HUES64 (cell line): ENCODE measurements at regions not wholly inside any gene's neighbourhood (a gene's known extent, or its start where the extent isn't known, plus 50 kb on each side); places are given as distances from the start of the nearest gene placed in this dataset.

Experiments used
- H3K27ac ChIP-seq: 2 replicates; pipeline ENCODE4 v1.7.0; 2013; ENCODE audit warnings: low read depth, low read length, inconsistent platforms
- H3K27me3 ChIP-seq: 2 replicates; pipeline ENCODE4 v1.6.1; 2013; ENCODE audit warnings: mild to moderate bottlenecking, low read length; ENCODE audit not compliant: insufficient read depth
- H3K36me3 ChIP-seq: 2 replicates; pipeline ENCODE4 v1.6.1; 2013; ENCODE audit warnings: mild to moderate bottlenecking, low read length; ENCODE audit not compliant: insufficient read depth
- H3K4me1 ChIP-seq: 2 replicates; pipeline ENCODE4 v1.6.1; 2013; ENCODE audit warnings: mild to moderate bottlenecking, low read length, moderate library complexity; ENCODE audit not compliant: insufficient read depth
- H3K4me3 ChIP-seq: 2 replicates; pipeline ENCODE4 v1.5.1; 2013; ENCODE audit warnings: mild to moderate bottlenecking, low read length, moderate library complexity
- H3K9ac ChIP-seq: 2 replicates; pipeline ENCODE4 v1.6.1; 2013; ENCODE audit warnings: mild to moderate bottlenecking, low read depth, low read length
- H3K9me3 ChIP-seq: 2 replicates; pipeline ENCODE4 v1.6.1; 2013; ENCODE audit warnings: low read depth, low read length; ENCODE audit not compliant: insufficient read depth
- WGBS: fragments of 150-250, 120-280 bp; methylation state at CpG from one replicate; pipeline ENCODE4 v1.1.7; 2013; ENCODE audit warnings: missing lambda C conversion rate; 5-methylcytosine and 5-hydroxymethylcytosine counted together

DNA sequence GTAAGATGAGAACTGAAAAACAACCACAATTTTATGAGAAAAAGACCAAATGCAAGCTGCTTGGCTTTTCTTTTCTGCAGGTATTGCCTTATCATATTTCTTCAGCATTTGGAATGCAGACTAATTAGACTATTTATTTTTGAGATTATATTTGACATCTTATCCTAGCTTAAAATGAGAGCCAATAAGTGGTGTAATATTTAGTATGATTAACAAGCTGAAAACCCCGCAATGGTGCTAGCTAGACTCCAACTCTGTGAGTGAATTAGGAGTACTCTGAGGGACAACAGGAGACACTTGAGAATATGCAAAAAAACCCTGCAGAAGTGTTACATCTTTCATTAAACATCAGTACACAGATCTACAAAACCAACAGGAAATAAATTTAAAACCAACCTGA is 180.3 kb upstream of the MEOX2 start:
- Histone ChIP-seq H3K9ac (no peak overlapping the region), H3K4me3 (no peak overlapping the region), H3K4me1 (0 out of 2 replicates have a peak, but pooled peaks cover 5% of the 10 kb centered on the region), H3K27ac (no peak overlapping the region), H3K36me3 (no peaks in the 10 kb centered on the region), H3K27me3 (no peaks in the 10 kb centered on the region), H3K9me3 (no peaks in the 10 kb centered on the region)
- 95% methylated on average over 1 of the region's 1 CpG for WGBS

DNA sequence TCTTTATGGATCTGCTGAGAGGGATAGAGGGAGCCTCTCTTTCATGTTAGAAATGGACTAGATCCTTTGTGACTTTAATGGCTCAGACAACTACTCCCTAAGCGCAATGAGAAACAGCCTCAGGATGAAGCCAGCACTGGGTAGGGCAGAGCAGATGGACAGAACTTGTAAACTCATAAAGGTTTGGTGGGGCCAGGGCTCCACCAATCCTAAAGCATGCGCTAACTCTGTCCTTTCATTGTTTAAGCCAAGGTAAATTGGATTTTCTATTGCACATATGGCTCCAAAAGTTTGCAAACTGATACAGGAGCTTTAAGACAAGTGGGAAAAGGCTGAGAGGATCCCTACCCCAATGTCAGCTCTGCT is 178.1 kb upstream of the MEOX2 start:
- H3K27me3 ChIP-seq, result no peaks in the 10 kb centered on the region
- H3K36me3 ChIP-seq, result no peaks in the 10 kb centered on the region
- no peak overlapping the region for H3K4me3 ChIP-seq
- H3K27ac ChIP-seq, result no peak overlapping the region
- 0 out of 2 replicates have a peak, but pooled peaks cover 5% of the 10 kb centered on the region for H3K4me1 ChIP-seq
- no peak overlapping the region for H3K9ac ChIP-seq
- 94% methylated on average over 2 of the region's 2 CpGs for WGBS
- no peaks in the 10 kb centered on the region for H3K9me3 ChIP-seq

DNA sequence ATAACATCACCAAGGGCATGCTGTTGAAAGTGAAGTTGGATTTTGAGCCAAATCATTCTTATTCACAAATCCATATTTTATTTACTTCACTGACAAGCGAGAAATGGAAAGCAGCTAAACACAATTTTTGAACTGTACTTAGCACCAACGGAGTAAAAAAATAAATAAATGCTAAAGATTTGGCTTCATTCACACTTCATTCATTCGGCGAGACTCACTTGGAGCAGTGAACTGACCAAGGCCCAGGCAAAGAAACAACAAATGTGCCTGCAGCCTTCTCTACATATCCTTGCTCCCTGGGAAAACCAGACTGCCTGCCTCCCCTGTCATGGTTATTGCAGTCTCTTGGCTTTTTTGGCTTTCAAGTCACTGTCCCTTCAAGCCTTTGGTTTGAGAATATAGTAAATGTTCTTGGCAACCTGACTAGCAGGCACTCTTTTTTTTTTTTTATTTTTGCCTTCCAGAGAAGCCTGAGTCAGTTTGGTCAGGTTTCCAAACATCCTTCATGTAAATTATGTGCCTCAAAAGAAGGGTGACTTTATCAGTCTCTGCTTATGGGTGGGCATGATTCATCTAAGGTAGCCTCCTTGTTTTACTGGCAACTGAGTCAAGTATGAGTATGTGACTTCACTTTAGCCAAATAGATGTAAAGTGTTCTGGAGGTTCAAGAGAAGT is 177.6 kb upstream of the MEOX2 start:
- H3K36me3 ChIP-seq, result no peaks in the 10 kb centered on the region
- H3K4me1 ChIP-seq, result 0 out of 2 replicates have a peak, but pooled peaks cover 5% of the 10 kb centered on the region
- 93% methylated on average over 4 of the region's 4 CpGs for WGBS
- no peaks in the 10 kb centered on the region for H3K27me3 ChIP-seq
- H3K27ac ChIP-seq, result no peak overlapping the region
- H3K4me3 ChIP-seq, result no peak overlapping the region
- H3K9me3 ChIP-seq, result no peaks in the 10 kb centered on the region
- no peak overlapping the region for H3K9ac ChIP-seq

DNA sequence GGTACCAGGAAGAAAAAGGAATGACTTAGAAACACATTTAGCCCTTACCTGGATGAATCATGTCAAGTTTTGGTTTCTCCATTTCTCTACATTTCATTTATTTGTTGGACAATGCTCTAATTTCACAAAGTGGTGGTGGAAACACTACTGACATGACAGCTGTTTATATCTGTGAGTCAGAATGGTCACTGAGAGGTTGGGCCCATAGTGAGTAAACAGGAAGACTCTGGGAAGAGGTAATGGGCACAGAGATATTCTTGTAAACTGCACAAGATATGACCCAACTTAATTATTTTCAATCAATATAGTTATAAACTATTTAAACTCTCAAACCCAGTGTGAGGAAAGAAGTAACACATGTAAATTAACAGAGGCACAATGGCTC is 176.3 kb upstream of the MEOX2 start:
- no peak overlapping the region for H3K9ac ChIP-seq
- 0 out of 2 replicates have a peak, but pooled peaks cover 5% of the 10 kb centered on the region for H3K4me1 ChIP-seq
- H3K27me3 ChIP-seq, result no peaks in the 10 kb centered on the region
- no peaks in the 10 kb centered on the region for H3K36me3 ChIP-seq
- H3K9me3 ChIP-seq, result no peaks in the 10 kb centered on the region
- H3K27ac ChIP-seq, result no peak overlapping the region
- no peak overlapping the region for H3K4me3 ChIP-seq

DNA sequence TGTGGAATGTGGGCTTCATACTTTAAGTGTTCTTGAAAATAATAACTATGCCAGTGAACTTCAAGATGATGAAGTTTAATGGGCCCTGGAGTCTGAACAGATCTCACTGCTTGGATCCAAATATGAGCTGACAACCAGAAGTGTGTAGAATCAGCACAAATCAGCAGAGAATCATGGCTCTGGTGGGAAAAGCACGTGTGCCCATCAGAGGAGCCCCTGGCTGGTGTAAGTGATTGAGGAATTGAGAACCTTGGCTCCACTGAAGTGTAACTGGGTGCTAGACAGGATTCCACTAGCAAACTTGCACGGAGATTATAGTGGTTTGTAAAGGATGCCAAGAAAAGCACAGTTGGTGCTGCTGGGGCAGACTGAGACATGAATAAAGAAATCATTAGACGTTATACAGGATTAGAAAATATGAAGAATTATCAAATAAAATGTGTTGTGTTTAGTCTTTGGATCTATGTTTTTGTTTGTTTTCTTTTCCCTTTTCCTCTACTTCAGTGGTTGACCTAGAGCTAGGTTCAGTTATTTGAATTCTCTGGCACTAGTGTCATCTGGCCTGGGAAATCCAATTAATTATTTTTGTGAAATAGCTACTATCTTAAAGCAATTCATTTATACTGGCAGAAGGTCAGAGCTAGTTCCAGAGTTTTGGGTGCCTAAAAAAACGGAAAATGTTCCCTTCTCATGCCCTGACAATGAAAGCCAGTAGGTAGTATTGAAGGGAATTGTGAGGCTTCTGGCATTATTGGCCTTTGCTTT is 175.7 kb upstream of the MEOX2 start:
- Histone ChIP-seq H3K4me3 (no peak overlapping the region), H3K27ac (no peak overlapping the region), H3K9ac (no peak overlapping the region), H3K9me3 (no peaks in the 10 kb centered on the region), H3K4me1 (0 out of 2 replicates have a peak, but pooled peaks cover under 1% of the 10 kb centered on the region), H3K27me3 (no peaks in the 10 kb centered on the region), H3K36me3 (no peaks in the 10 kb centered on the region)
- 88% methylated on average over 4 of the region's 4 CpGs for WGBS

DNA sequence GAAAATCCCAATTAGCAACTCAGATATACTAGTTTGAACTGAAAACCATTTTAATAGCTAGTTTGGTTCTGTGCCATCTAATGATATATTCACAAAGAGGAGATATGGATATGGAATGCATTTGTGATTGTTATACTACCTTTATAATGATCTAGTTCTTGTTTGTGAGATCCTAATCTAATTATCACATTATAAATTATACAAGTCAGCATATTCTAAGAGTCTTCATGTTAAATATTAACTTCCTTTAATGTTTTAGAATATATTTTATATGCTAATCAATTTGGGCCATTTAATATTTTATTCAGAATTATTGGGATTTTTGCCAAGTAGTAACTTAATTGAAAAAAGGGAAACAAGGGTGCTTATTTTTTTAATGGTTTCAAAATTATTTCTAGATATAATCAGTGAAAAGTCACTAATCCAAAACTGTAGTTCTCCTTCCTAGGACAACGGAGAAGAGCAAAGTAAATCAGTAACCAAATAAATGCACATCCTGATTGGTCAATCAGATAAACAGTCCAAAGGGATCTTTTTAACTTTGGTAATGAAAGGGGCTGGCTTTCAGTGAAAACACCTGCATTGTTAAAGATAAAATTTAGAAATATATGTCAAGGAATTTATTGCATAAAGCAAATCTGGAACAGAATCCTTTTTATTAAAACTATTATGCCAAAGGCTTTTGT is 173.9 kb upstream of the MEOX2 start:
- Histone ChIP-seq H3K4me3 (no peak overlapping the region), H3K27ac (no peak overlapping the region), H3K36me3 (no peaks in the 10 kb centered on the region), H3K9ac (no peak overlapping the region), H3K4me1 (no peaks in the 10 kb centered on the region), H3K9me3 (no peaks in the 10 kb centered on the region), H3K27me3 (no peaks in the 10 kb centered on the region)
- no CpG with 5 or more reads among the region's 1 CpG for WGBS

DNA sequence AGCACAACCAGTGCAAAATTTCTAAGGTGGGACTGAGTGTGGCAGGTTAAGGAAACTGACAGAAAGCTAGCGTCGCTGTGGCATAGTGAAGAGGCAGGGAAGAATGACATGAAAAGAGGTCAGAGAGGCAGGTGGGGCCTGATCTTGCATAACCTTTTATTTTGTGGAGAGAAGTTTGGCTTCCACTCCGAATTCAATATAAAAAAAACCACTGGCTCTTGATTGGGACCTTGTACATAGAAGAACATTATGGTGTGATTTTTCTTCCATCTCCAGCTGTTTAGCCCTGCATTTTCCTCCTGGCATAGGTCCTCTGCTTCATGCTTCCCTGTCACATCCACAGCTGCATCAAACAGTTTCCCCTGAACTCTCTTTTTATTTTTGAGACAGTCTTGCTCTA is 170.5 kb upstream of the MEOX2 start:
- no peak overlapping the region for H3K9ac ChIP-seq
- no peak overlapping the region for H3K27ac ChIP-seq
- 95% methylated on average over 2 of the region's 3 CpGs for WGBS
- no peak overlapping the region for H3K4me3 ChIP-seq
- no peaks in the 10 kb centered on the region for H3K9me3 ChIP-seq
- H3K27me3 ChIP-seq, result no peaks in the 10 kb centered on the region
- H3K36me3 ChIP-seq, result no peaks in the 10 kb centered on the region
- no peaks in the 10 kb centered on the region for H3K4me1 ChIP-seq

DNA sequence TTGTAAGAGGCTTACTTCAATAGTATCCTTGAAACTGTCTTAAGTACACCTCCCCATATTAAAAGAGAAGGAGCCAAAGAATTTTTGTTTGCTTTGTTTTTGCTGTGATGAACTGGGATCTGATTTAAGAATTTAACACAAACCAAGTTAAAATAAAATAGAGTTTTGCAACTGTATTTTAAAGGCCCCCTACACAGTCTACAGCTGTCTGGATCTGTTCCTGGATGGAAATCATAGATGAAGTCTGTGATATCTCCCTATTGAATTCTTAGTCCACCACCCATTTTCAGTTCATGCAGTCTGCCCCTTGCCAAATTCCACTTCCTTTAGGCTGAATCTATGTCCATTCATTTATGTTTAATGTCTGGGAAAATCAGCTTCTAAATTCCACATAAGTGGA is 169.8 kb upstream of the MEOX2 start:
- no peaks in the 10 kb centered on the region for H3K9me3 ChIP-seq
- no peak overlapping the region for H3K9ac ChIP-seq
- H3K36me3 ChIP-seq, result no peaks in the 10 kb centered on the region
- no peaks in the 10 kb centered on the region for H3K27me3 ChIP-seq
- no peaks in the 10 kb centered on the region for H3K4me1 ChIP-seq
- no peak overlapping the region for H3K4me3 ChIP-seq
- H3K27ac ChIP-seq, result no peak overlapping the region

DNA sequence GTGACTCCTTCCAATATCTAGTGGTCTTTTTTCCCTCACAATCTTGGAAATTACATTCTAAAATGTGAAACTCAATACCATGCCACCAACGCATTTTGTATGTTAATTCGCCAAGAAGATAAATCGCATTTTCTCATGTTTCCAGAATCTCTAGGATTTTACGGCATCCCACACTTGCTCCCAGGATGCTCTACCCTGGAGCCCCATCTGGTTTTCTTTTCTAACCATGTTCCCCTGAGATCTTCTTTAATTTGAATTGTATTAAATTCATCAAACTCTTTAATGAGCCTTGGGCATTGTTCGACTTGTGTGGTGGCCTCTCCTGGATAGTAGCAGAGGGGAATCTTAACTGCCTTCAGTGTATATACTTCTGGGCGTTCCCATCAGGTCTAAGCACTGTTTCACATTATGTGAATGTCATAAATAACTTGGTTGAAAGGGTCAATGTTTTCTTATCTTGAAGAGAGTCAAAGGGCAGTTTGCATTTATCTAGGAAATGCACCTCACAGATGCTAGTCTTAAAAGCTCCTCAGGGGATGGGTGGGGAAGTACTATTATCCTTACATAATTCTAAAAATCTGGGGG is 169.1 kb upstream of the MEOX2 start:
- H3K36me3 ChIP-seq, result no peaks in the 10 kb centered on the region
- no peak overlapping the region for H3K9ac ChIP-seq
- H3K4me3 ChIP-seq, result no peak overlapping the region
- no peaks in the 10 kb centered on the region for H3K4me1 ChIP-seq
- WGBS, result 95% methylated on average over 6 of the region's 6 CpGs
- H3K27ac ChIP-seq, result no peak overlapping the region
- H3K9me3 ChIP-seq, result no peaks in the 10 kb centered on the region
- no peaks in the 10 kb centered on the region for H3K27me3 ChIP-seq

DNA sequence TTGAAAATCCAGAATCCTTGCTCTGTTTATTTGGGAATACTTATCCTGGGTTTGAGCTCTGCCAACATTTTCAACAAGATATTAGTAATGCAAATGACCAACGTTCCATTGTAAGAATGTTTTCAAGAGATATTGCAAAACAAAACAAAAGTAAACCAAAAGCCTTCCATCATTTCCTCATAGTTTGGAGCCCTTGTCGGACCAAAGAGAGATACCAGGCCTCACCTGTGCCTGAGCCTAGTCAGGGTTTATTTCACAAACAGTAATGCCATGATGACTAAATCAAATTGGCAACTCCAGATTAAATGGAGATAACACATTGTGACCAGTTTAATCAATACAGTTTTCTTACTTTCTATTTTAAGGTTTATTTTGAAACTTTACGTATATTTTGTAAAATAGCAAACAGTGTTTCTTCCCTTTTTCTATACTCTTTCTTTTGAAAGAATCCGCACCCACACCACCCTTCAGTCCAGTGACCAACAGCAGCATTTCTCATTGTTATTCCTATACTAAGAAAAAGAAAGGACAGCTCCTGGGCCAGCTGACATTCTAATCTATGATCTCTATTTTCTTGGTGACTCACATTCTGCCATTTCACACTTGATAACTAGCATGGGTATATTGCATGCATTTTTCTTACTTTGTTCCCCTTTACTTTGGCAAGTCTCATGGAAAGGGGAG is 168.5 kb upstream of the MEOX2 start:
- Histone ChIP-seq H3K27me3 (no peaks in the 10 kb centered on the region), H3K9me3 (no peaks in the 10 kb centered on the region), H3K4me3 (no peak overlapping the region), H3K27ac (no peak overlapping the region), H3K9ac (no peak overlapping the region), H3K36me3 (no peaks in the 10 kb centered on the region), H3K4me1 (no peaks in the 10 kb centered on the region)
- WGBS, result 91% methylated on average over 4 of the region's 4 CpGs
